MM.1S (cell line): ENCODE measurements at regions not wholly inside any gene's neighbourhood (a gene's known extent, or its start where the extent isn't known, plus 50 kb on each side); places are given as distances from the start of the nearest gene placed in this dataset.

Experiments
- DNase-seq: peaks from one replicate; pipeline ENCODE4 v3.0.0-alpha.2; 2015
- H2AFZ ChIP-seq: fragments of 300-600 bp; sonication (generic); 2 replicates; pipeline ENCODE4 v1.6.0; 2016; ENCODE audit warnings: antibody characterized with exemption, low read length
- H3F3A ChIP-seq: fragments of 300-600 bp; sonication (generic); 2 replicates; pipeline ENCODE4 v1.6.1; 2016; ENCODE audit warnings: mild to moderate bottlenecking, antibody characterized with exemption, low read length, moderate library complexity, mixed read lengths; ENCODE audit not compliant: insufficient read depth
- H3K27ac ChIP-seq: fragments of 300-600 bp; sonication (generic); 2 replicates; pipeline ENCODE4 v1.5.1; 2016; ENCODE audit warnings: mild to moderate bottlenecking, low read length
- H3K27me3 ChIP-seq: fragments of 300-600 bp; sonication (generic); replicated peaks from 2 replicates; pipeline ENCODE4 v1.6.0; 2016; ENCODE audit warnings: low read length; ENCODE audit not compliant: insufficient read depth
- H3K36me3 ChIP-seq: fragments of 300-600 bp; sonication (generic); replicated peaks from 2 replicates; pipeline ENCODE4 v1.6.1; 2016; ENCODE audit warnings: mild to moderate bottlenecking, low read length, mixed read lengths; ENCODE audit not compliant: insufficient read depth
- H3K4me1 ChIP-seq: fragments of 300-600 bp; sonication (generic); 2 replicates; pipeline ENCODE4 v1.6.1; 2016; ENCODE audit warnings: low read length, mixed read lengths
- H3K4me2 ChIP-seq: fragments of 300-600 bp; sonication (generic); 2 replicates; pipeline ENCODE4 v1.6.0; 2016; ENCODE audit warnings: low read depth, low read length
- H3K4me3 ChIP-seq: fragments of 300-600 bp; sonication (generic); 2 replicates; pipeline ENCODE4 v1.5.1; 2016; ENCODE audit warnings: low read length, mixed read lengths
- H3K79me2 ChIP-seq: fragments of 300-600 bp; sonication (generic); 2 replicates; pipeline ENCODE4 v1.6.1; 2016; ENCODE audit warnings: mixed run types, low read length, mixed read lengths
- H3K9ac ChIP-seq: fragments of 300-600 bp; sonication (generic); 2 replicates; pipeline ENCODE4 v1.6.1; 2016; ENCODE audit warnings: low read length, mixed read lengths
- H3K9me2 ChIP-seq: fragments of 300-600 bp; sonication (generic); replicated peaks from 2 replicates; pipeline ENCODE4 v1.6.1; 2016; ENCODE audit warnings: mild to moderate bottlenecking, low read length, mixed read lengths; ENCODE audit not compliant: insufficient read depth
- H3K9me3 ChIP-seq: fragments of 300-600 bp; sonication (generic); replicated peaks from 2 replicates; pipeline ENCODE4 v1.6.1; 2016; ENCODE audit warnings: mild to moderate bottlenecking, low read length, mixed read lengths; ENCODE audit not compliant: insufficient read depth
- H4K20me1 ChIP-seq: fragments of 300-600 bp; sonication (generic); 2 replicates; pipeline ENCODE4 v1.6.1; 2016; ENCODE audit warnings: mild to moderate bottlenecking, low read length, moderate library complexity, mixed read lengths; ENCODE audit not compliant: insufficient read depth
- CTCF ChIP-seq: fragments of 300-600 bp; sonication (generic); IDR thresholded peaks from 2 replicates; pipeline ENCODE4 v1.5.1; 2016; ENCODE audit warnings: antibody characterized with exemption, low read length, mixed read lengths
- EZH2 ChIP-seq: fragments of 300-600 bp; sonication (generic); optimal IDR thresholded peaks from 2 replicates; pipeline ENCODE3; 2017; ENCODE audit warnings: low read depth, mild to moderate bottlenecking, antibody characterized with exemption, low read length, mixed read lengths
- EZH2phosphoT487 ChIP-seq: fragments of 300-600 bp; sonication (generic); IDR thresholded peaks from 2 replicates; pipeline ENCODE4 v1.6.1; 2018; ENCODE audit warnings: antibody characterized with exemption, low read length

- Histone ChIP-seq H3K9ac (no peak overlapping the region), H4K20me1 (no peaks in the 10 kb centered on the region), H3K27ac (no peak overlapping the region), H3K36me3 (no peaks in the 10 kb centered on the region), H3K4me3 (no peak overlapping the region), H2AFZ (no peak overlapping the region), H3K79me2 (no peaks in the 10 kb centered on the region), H3K9me2 (no peaks in the 10 kb centered on the region), H3K4me2 (no peak overlapping the region), H3F3A (no peaks in the 10 kb centered on the region), H3K9me3 (no peaks in the 10 kb centered on the region), H3K27me3 (no peaks in the 10 kb centered on the region), H3K4me1 (no peaks in the 10 kb centered on the region)
- DNase-seq: no peak
- TF ChIP-seq EZH2: no peak
- TF ChIP-seq EZH2phosphoT487: no peak
- no peak for TF ChIP-seq CTCF
These were observed 174.3 kb downstream of the LYPLAL1 start for GRCh38 chr1:219347921-219348391.

GRCh38 chr1:219347376-219347775 lies 173.7 kb downstream of the LYPLAL1 start:
- no peak overlapping the region for H3K9ac ChIP-seq
- H3K4me3 ChIP-seq: no peak overlapping the region
- TF ChIP-seq EZH2phosphoT487: no peak
- TF ChIP-seq EZH2: no peak
- no peak for TF ChIP-seq CTCF
- no peaks in the 10 kb centered on the region for H3F3A ChIP-seq
- no peaks in the 10 kb centered on the region for H3K9me2 ChIP-seq
- no peak for DNase-seq
- H3K27ac ChIP-seq: no peak overlapping the region
- no peaks in the 10 kb centered on the region for H4K20me1 ChIP-seq
- no peak overlapping the region for H2AFZ ChIP-seq
- H3K27me3 ChIP-seq: no peaks in the 10 kb centered on the region
- no peaks in the 10 kb centered on the region for H3K79me2 ChIP-seq
- no peaks in the 10 kb centered on the region for H3K4me1 ChIP-seq
- no peaks in the 10 kb centered on the region for H3K36me3 ChIP-seq
- H3K4me2 ChIP-seq: no peak overlapping the region
- no peaks in the 10 kb centered on the region for H3K9me3 ChIP-seq

- no peaks in the 10 kb centered on the region for H3K9me3 ChIP-seq
- TF ChIP-seq EZH2: no peak
- no peak for TF ChIP-seq EZH2phosphoT487
- no peak for TF ChIP-seq CTCF
- H3K9me2 ChIP-seq: no peaks in the 10 kb centered on the region
- H3K4me3 ChIP-seq: no peak overlapping the region
- no peak for DNase-seq
- no peak overlapping the region for H3K27ac ChIP-seq
- no peak overlapping the region for H3K4me2 ChIP-seq
- H3K79me2 ChIP-seq: no peaks in the 10 kb centered on the region
- H3K27me3 ChIP-seq: no peaks in the 10 kb centered on the region
- H3K36me3 ChIP-seq: no peaks in the 10 kb centered on the region
- H3F3A ChIP-seq: no peaks in the 10 kb centered on the region
- no peaks in the 10 kb centered on the region for H3K4me1 ChIP-seq
- H3K9ac ChIP-seq: no peak overlapping the region
- no peaks in the 10 kb centered on the region for H4K20me1 ChIP-seq
- H2AFZ ChIP-seq: no peak overlapping the region
These were observed 172.3 kb downstream of the LYPLAL1 start for GRCh38 chr1:219345953-219346352.

- Histone ChIP-seq H3K27ac (no peak overlapping the region), H3K79me2 (no peaks in the 10 kb centered on the region), H3K9ac (no peak overlapping the region), H2AFZ (no peak overlapping the region), H3K4me2 (no peak overlapping the region), H3K36me3 (no peaks in the 10 kb centered on the region), H3K27me3 (no peaks in the 10 kb centered on the region), H3K4me1 (no peaks in the 10 kb centered on the region), H4K20me1 (no peaks in the 10 kb centered on the region), H3K9me3 (no peaks in the 10 kb centered on the region), H3K9me2 (no peaks in the 10 kb centered on the region), H3K4me3 (no peak overlapping the region), H3F3A (no peaks in the 10 kb centered on the region)
- TF ChIP-seq EZH2: no peak
- no peak for TF ChIP-seq EZH2phosphoT487
- TF ChIP-seq CTCF: no peak
- no peak for DNase-seq
These were observed 169.2 kb downstream of the LYPLAL1 start for GRCh38 chr1:219342836-219343235.
